ENCODE measurements at regions not wholly inside any gene's neighbourhood (a gene's known extent, or its start where the extent isn't known, plus 50 kb on each side); places are given as distances from the start of the nearest gene placed in this dataset.
"Not testable (repeated sequence)": the region's sequence is repeated elsewhere in the genome, so short reads cannot be mapped to it uniquely, and the experiment has no call there.

GRCh38 chr16:29297144-29297808 is 109.2 kb downstream of the NPIPB11 start:
- not testable (repeated sequence) for FAIRE-seq; DNase-seq (ENCODE audit: insufficient read length)

- FAIRE-seq = not testable (repeated sequence)
Observed at GRCh38 chr16:29296176-29296575, 110.3 kb downstream of the NPIPB11 start.

GRCh38 chr16:29294951-29295795 is 111.3 kb downstream of the NPIPB11 start:
- FAIRE-seq = not testable (repeated sequence)

More at GRCh38 chr16:29296176-29296575, 110.3 kb downstream of the NPIPB11 start:
- not testable (repeated sequence) for DNase-seq (ENCODE audit: insufficient read length)

GRCh38 chr16:29294400-29294933 is 112.0 kb downstream of the NPIPB11 start:
- DNase-seq (ENCODE audit: insufficient read length); FAIRE-seq: not testable (repeated sequence)

More at GRCh38 chr16:29294951-29295795, 111.3 kb downstream of the NPIPB11 start:
- not testable (repeated sequence) for DNase-seq (ENCODE audit: insufficient read length)

GRCh38 chr16:29293545-29293944 is 113.0 kb downstream of the NPIPB11 start:
- not testable (repeated sequence) for DNase-seq (ENCODE audit: insufficient read length); FAIRE-seq

GRCh38 chr16:29292952-29293471 is 113.5 kb downstream of the NPIPB11 start:
- FAIRE-seq; DNase-seq (ENCODE audit: insufficient read length): not testable (repeated sequence)

GRCh38 chr16:29291329-29292271 is 114.9 kb downstream of the NPIPB11 start:
- not testable (repeated sequence) for FAIRE-seq; DNase-seq (ENCODE audit: insufficient read length)

- peak; percentile 52 for DNase-seq (ENCODE audit: insufficient read length)
- TF ChIP-seq POLR2AphosphoS5 (IDR thresholded peaks at IDR 0.05; ENCODE audit: low read depth, low read length) = no peak
- TF ChIP-seq TAF1 (IDR thresholded peaks at IDR 0.05; ENCODE audit: borderline replicate concordance, low read depth, low read length) = no peak
- TF ChIP-seq POLR2A (IDR thresholded peaks at IDR 0.05; ENCODE audit: low read depth, low read length) = no peak
- peak; percentile 54 for FAIRE-seq
Observed at GRCh38 chr16:29290631-29291247, 115.8 kb downstream of the NPIPB11 start.

GRCh38 chr16:29289516-29290239 is 116.8 kb downstream of the NPIPB11 start:
- not testable (repeated sequence) for FAIRE-seq; DNase-seq (ENCODE audit: insufficient read length)

GRCh38 chr16:29288711-29289474 is 117.6 kb downstream of the NPIPB11 start:
- DNase-seq (ENCODE audit: insufficient read length); FAIRE-seq: not testable (repeated sequence)

- FAIRE-seq = not testable (repeated sequence)
Observed at GRCh38 chr16:29287871-29288535, 118.5 kb downstream of the NPIPB11 start.

GRCh38 chr16:29287246-29287645 is 119.3 kb downstream of the NPIPB11 start:
- DNase-seq (ENCODE audit: insufficient read length); FAIRE-seq: not testable (repeated sequence)

More at GRCh38 chr16:29287871-29288535, 118.5 kb downstream of the NPIPB11 start:
- not testable (repeated sequence) for DNase-seq (ENCODE audit: insufficient read length)

GRCh38 chr16:29286796-29287195 is 119.7 kb downstream of the NPIPB11 start:
- DNase-seq (ENCODE audit: insufficient read length); FAIRE-seq: not testable (repeated sequence)

GRCh38 chr16:29286161-29286560 is 120.3 kb downstream of the NPIPB11 start:
- not testable (repeated sequence) for DNase-seq (ENCODE audit: insufficient read length); FAIRE-seq

GRCh38 chr16:29285151-29285885 is 121.2 kb downstream of the NPIPB11 start:
- DNase-seq (ENCODE audit: insufficient read length) = not testable (repeated sequence)

More at GRCh38 chr16:29285151-29285885, 121.2 kb downstream of the NPIPB11 start:
- FAIRE-seq = not testable (repeated sequence)

Data from GM12892 (cell line).